Fibroblast of the aortic adventitia (primary cell): ENCODE measurements at regions not wholly inside any gene's neighbourhood (a gene's known extent, or its start where the extent isn't known, plus 50 kb on each side); places are given as distances from the start of the nearest gene placed in this dataset.

Source experiments
- DNase-seq: peaks from one replicate; pipeline ENCODE4 v3.0.0-alpha.2; 2010; ENCODE audit warnings: low read depth
- H3K4me3 ChIP-seq: 2 replicates; pipeline ENCODE4 v1.5.1; 2011; ENCODE audit warnings: low read depth, mild to moderate bottlenecking, control low read depth, low read length, moderate library complexity
- TF ChIP-seq, protein P1 (sequence below): IDR thresholded peaks from 2 replicates; pipeline ENCODE4 v1.5.1; 2011; ENCODE audit warnings: mild to moderate bottlenecking, low read length, control low read depth, inconsistent platforms; ENCODE audit not compliant: insufficient read depth

- TF ChIP-seq, protein P1, sequence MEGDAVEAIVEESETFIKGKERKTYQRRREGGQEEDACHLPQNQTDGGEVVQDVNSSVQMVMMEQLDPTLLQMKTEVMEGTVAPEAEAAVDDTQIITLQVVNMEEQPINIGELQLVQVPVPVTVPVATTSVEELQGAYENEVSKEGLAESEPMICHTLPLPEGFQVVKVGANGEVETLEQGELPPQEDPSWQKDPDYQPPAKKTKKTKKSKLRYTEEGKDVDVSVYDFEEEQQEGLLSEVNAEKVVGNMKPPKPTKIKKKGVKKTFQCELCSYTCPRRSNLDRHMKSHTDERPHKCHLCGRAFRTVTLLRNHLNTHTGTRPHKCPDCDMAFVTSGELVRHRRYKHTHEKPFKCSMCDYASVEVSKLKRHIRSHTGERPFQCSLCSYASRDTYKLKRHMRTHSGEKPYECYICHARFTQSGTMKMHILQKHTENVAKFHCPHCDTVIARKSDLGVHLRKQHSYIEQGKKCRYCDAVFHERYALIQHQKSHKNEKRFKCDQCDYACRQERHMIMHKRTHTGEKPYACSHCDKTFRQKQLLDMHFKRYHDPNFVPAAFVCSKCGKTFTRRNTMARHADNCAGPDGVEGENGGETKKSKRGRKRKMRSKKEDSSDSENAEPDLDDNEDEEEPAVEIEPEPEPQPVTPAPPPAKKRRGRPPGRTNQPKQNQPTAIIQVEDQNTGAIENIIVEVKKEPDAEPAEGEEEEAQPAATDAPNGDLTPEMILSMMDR: no peak
- DNase-seq: no peak
- no peak overlapping the region for H3K4me3 ChIP-seq
These were observed 174.3 kb upstream of the GRIN3A start for GRCh38 chr9:101912698-101913097.

- no peak for DNase-seq
- TF ChIP-seq, protein P1: no peak
- no peak overlapping the region for H3K4me3 ChIP-seq
These were observed 169.0 kb upstream of the GRIN3A start for GRCh38 chr9:101907466-101907865.

- no peak for DNase-seq
These were observed 166.4 kb upstream of the GRIN3A start for GRCh38 chr9:101904845-101905244.

DNA sequence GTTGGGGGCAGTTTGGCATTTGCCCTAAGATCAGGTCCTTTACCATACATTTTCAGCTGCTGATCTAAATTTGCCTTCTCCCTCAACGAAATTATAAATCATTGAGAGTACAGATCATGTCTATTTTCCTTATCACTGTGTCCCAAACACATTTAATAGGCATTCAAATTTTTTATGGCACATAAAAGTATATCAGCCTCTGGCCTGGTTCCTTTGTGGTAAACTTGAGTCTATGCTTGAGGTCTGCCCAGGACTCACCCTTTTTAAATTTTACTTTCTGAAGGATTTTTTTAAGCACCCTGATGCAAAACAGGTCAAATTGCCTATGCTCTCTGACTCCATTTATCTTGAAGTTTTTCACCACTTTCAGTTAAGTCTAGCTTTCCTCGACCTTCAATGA, 163.6 kb upstream of the GRIN3A start:
- TF ChIP-seq, protein P1: no peak
- no peak for DNase-seq

More at GRCh38 chr9:101904845-101905244, 166.4 kb upstream of the GRIN3A start:
- TF ChIP-seq, protein P1: no peak
- H3K4me3 ChIP-seq: no peak overlapping the region

DNA sequence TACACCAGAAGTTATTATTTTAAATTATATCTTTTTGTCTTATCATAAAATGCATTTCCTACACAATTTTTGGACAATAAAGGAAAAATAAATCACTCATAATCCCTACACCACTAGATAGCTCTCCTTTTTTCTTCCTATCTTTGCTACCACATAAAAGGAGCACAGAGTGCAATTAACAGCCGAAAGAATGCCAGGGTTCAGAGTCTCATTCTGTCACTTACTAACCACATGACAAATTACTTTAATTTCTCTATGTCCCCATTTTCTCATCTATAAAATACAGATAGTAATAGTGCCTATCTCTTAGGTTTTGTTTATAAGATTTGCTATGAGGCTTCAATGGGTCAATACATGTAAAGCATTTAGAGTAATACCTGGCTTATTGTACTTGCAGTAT, 158.7 kb upstream of the GRIN3A start:
- no peak for DNase-seq
- TF ChIP-seq, protein P1: no peak
- no peak overlapping the region for H3K4me3 ChIP-seq

More for the DNA sequence above, 163.6 kb upstream of the GRIN3A start:
- H3K4me3 ChIP-seq: no peak overlapping the region

- H3K4me3 ChIP-seq: no peak overlapping the region
- TF ChIP-seq, protein P1: no peak
- DNase-seq: no peak
These were observed 155.5 kb upstream of the GRIN3A start for GRCh38 chr9:101893661-101894646.

GRCh38 chr9:101881508-101881907, 143.1 kb upstream of the GRIN3A start:
- DNase-seq: no peak
- no peak overlapping the region for H3K4me3 ChIP-seq
- TF ChIP-seq, protein P1: no peak
